22Rv1 (cell line): ENCODE measurements at regions not wholly inside any gene's neighbourhood (a gene's known extent, or its start where the extent isn't known, plus 50 kb on each side); places are given as distances from the start of the nearest gene placed in this dataset.

Source experiments
- ZFX ChIP-seq: fragments of 450-650 bp; IDR thresholded peaks from 2 replicates; pipeline ENCODE4 v1.6.1; 2017; ENCODE audit warnings: antibody characterized with exemption, borderline replicate concordance
- TF ChIP-seq, protein P1 (sequence below): fragments of 450-650 bp; IDR thresholded peaks from 2 replicates; pipeline ENCODE4 v1.5.1; 2017; ENCODE audit warnings: mild to moderate bottlenecking

DNA sequence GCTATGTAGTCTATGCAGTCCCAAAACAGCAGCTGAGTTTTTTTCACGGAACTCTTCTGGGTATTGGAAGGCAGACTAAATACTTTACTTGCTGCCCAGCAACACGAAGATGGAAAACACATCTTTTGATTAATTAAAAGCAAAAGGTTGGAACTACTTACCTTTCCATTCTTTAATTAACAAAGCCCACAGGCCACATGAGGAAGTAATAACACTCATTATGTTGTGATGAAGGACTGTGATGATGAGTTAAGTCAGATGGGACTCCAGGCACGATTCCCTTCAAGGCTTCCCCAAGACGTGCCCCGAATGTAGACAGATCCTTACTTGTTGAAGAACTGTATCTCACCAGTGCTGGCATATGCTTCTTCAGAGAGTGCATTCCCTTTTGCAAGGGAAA is 129.0 kb downstream of the WIF1 start:
- TF ChIP-seq, protein P1, sequence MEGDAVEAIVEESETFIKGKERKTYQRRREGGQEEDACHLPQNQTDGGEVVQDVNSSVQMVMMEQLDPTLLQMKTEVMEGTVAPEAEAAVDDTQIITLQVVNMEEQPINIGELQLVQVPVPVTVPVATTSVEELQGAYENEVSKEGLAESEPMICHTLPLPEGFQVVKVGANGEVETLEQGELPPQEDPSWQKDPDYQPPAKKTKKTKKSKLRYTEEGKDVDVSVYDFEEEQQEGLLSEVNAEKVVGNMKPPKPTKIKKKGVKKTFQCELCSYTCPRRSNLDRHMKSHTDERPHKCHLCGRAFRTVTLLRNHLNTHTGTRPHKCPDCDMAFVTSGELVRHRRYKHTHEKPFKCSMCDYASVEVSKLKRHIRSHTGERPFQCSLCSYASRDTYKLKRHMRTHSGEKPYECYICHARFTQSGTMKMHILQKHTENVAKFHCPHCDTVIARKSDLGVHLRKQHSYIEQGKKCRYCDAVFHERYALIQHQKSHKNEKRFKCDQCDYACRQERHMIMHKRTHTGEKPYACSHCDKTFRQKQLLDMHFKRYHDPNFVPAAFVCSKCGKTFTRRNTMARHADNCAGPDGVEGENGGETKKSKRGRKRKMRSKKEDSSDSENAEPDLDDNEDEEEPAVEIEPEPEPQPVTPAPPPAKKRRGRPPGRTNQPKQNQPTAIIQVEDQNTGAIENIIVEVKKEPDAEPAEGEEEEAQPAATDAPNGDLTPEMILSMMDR, result no peak
- TF ChIP-seq ZFX, result no peak
